ENCODE measurements at regions not wholly inside any gene's neighbourhood (a gene's known extent, or its start where the extent isn't known, plus 50 kb on each side); places are given as distances from the start of the nearest gene placed in this dataset.

DNA sequence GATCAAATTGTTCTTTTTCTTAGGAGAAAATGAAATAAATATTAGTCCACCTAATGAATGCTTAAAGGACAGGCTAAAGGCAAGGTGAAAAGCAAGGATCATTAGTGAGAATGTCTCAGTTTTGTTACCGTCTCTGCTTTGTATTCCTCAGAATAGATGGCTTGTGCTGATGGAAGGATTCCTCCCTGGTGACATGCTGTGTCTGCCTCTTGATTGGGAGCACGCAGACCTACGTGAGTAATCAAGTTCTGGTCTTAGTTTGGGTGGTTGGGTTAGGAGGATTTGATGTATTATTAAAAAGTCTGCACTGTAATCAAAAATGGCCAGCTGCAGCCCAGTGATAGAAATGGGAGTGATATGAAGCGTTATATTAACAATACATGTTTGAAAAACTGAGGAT lies 78.8 kb upstream of the RTL1 start:
- FAIRE-seq, result no peak
- no peak overlapping the region for H3K4me3 ChIP-seq (ENCODE audit: low read depth, low read length)
- TF ChIP-seq, protein P1, sequence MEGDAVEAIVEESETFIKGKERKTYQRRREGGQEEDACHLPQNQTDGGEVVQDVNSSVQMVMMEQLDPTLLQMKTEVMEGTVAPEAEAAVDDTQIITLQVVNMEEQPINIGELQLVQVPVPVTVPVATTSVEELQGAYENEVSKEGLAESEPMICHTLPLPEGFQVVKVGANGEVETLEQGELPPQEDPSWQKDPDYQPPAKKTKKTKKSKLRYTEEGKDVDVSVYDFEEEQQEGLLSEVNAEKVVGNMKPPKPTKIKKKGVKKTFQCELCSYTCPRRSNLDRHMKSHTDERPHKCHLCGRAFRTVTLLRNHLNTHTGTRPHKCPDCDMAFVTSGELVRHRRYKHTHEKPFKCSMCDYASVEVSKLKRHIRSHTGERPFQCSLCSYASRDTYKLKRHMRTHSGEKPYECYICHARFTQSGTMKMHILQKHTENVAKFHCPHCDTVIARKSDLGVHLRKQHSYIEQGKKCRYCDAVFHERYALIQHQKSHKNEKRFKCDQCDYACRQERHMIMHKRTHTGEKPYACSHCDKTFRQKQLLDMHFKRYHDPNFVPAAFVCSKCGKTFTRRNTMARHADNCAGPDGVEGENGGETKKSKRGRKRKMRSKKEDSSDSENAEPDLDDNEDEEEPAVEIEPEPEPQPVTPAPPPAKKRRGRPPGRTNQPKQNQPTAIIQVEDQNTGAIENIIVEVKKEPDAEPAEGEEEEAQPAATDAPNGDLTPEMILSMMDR (IDR thresholded peaks at IDR 0.05; ENCODE audit: insufficient read depth, low read length, severe bottlenecking), result no peak

DNA sequence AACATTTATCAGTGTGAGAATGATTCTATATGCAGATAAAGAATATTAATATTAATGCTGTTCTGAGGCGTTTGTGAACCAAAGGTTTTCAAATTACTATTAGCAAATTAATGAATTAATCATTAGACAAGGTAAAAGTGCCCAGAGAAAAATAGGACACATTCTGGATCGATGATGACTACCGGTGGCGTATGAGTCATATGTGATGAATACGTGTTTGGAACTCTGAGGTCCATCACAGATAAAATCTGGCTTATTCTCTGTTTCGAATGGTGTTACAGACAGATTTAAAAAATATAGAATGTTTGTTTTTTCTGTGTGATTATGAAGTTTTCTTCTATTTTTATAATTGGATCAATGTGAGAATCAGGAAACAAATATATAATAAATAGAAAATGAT lies 79.2 kb upstream of the RTL1 start:
- Histone ChIP-seq H3K4me3 (ENCODE audit: low read depth, low read length) (no peak overlapping the region), H3K27me3 (ENCODE audit: control insufficient read depth, insufficient read depth, low read length) (no peaks in the 10 kb centered on the region), H3K36me3 (ENCODE audit: control insufficient read depth, insufficient read depth, low read length) (no peaks in the 10 kb centered on the region)
- no peak for FAIRE-seq
- TF ChIP-seq, protein P1 (IDR thresholded peaks at IDR 0.05; ENCODE audit: insufficient read depth, low read length, severe bottlenecking), result no peak
- DNase-seq (ENCODE audit: low read depth), result peak; percentile 44

More for the DNA sequence above, 78.8 kb upstream of the RTL1 start:
- H3K27me3 ChIP-seq (ENCODE audit: control insufficient read depth, insufficient read depth, low read length), result no peaks in the 10 kb centered on the region
- no peak for DNase-seq (ENCODE audit: low read depth)
- H3K36me3 ChIP-seq (ENCODE audit: control insufficient read depth, insufficient read depth, low read length), result no peaks in the 10 kb centered on the region

DNA sequence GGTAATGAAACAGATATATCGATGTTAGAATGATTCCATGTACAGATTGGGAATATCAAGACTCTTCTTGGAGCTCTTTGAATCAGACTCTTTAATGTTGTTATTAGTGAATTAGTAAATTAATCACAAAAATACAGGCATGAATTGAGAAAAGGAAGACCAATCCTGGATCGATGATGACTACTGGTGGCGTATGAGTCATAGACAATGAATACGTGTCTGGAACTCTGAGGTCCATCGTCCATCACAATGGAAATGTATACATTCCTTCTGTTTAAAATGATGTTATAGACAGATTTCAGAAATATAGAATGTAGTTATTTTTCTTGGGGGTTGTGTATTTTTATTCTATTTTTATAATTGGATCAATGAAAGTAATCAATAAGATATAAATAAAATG lies 80.2 kb upstream of the RTL1 start:
- DNase-seq (ENCODE audit: low read depth) (no peak), FAIRE-seq (no peak)
- H3K4me3 ChIP-seq (ENCODE audit: low read depth, low read length), result no peak overlapping the region
- no peaks in the 10 kb centered on the region for H3K27me3 ChIP-seq (ENCODE audit: control insufficient read depth, insufficient read depth, low read length)
- H3K36me3 ChIP-seq (ENCODE audit: control insufficient read depth, insufficient read depth, low read length), result no peaks in the 10 kb centered on the region
- TF ChIP-seq, protein P1 (IDR thresholded peaks at IDR 0.05; ENCODE audit: insufficient read depth, low read length, severe bottlenecking), result no peak

DNA sequence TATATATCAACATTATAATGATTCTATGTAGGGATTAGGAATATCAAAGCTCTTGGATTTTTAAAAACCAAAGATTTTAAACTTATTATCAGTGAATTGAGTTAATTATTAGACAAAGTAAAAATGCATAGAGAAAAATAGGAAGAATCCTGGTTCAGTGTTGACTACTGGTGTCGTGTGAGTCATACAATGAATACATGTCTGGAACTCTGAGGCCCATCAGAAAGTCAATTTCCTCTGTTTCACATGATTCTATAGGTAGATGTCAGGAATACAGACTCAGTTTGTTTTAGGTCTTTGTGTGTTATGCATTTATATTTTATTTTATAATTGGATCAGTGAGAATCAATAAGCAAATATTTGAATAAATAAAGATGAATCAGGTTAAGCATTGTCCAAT lies 84.5 kb upstream of the RTL1 start:
- Histone ChIP-seq H3K27me3 (ENCODE audit: control insufficient read depth, insufficient read depth, low read length) (no peaks in the 10 kb centered on the region), H3K36me3 (ENCODE audit: control insufficient read depth, insufficient read depth, low read length) (no peaks in the 10 kb centered on the region), H3K4me3 (ENCODE audit: low read depth, low read length) (no peak overlapping the region)
- DNase-seq (ENCODE audit: low read depth) (peak; percentile 84), FAIRE-seq (no peak)
- TF ChIP-seq, protein P1 (IDR thresholded peaks at IDR 0.05; ENCODE audit: insufficient read depth, low read length, severe bottlenecking), result no peak

DNA sequence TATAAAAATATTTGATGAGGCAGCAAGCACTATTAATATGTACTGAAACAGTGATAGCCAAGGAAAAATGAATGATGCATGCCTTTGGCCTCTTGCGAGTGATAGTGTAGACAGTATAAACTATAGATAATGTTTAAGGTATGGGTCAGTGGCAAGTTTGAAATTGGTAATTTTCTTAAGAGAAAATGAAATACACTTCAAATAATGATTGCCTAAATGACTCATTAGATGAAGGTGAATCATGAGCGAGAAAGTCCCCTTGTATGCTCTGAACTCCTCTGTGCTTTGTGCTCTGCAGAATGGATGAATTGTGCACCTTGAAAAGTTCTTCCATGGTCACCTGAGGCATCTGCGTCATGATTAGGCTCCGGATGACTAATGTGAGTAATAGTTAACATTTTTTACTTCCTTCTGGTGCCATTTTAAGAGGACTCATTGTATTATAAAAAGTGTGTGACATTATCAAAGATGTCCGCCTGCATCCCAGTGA lies 84.9 kb upstream of the RTL1 start:
- DNase-seq (ENCODE audit: low read depth) (peak; percentile 96), FAIRE-seq (no peak)
- Histone ChIP-seq H3K4me3 (ENCODE audit: low read depth, low read length) (no peak overlapping the region), H3K36me3 (ENCODE audit: control insufficient read depth, insufficient read depth, low read length) (no peaks in the 10 kb centered on the region), H3K27me3 (ENCODE audit: control insufficient read depth, insufficient read depth, low read length) (no peaks in the 10 kb centered on the region)
- TF ChIP-seq, protein P1 (IDR thresholded peaks at IDR 0.05; ENCODE audit: insufficient read depth, low read length, severe bottlenecking), result no peak

DNA sequence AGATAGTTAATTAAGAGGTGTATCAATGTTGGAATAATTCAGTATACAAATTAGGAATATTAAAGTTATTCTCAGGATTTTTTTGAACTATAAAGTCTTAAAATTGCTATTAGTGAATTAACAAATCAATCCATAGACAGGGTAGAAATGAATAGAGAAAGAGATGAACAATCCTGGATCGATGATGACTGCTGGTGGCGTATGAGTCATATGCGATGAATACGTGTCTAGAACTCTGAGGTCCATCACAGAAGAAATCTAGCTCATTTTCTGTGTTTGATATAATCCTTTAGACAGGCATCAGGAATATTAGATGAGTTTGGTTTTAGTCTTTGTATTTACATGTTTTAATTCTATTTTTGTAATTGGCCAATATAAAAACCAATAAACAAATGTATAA lies 85.4 kb upstream of the RTL1 start:
- no peaks in the 10 kb centered on the region for H3K36me3 ChIP-seq (ENCODE audit: control insufficient read depth, insufficient read depth, low read length)
- H3K4me3 ChIP-seq (ENCODE audit: low read depth, low read length), result no peak overlapping the region
- FAIRE-seq (no peak), DNase-seq (ENCODE audit: low read depth) (peak; percentile 47)
- no peaks in the 10 kb centered on the region for H3K27me3 ChIP-seq (ENCODE audit: control insufficient read depth, insufficient read depth, low read length)
- TF ChIP-seq, protein P1 (IDR thresholded peaks at IDR 0.05; ENCODE audit: insufficient read depth, low read length, severe bottlenecking), result no peak

All from bronchial epithelial cell (primary cell).